Keratinocyte (primary cell): ENCODE measurements at regions not wholly inside any gene's neighbourhood (a gene's known extent, or its start where the extent isn't known, plus 50 kb on each side); places are given as distances from the start of the nearest gene placed in this dataset.

Experiments
- DNase-seq: peaks from one replicate; pipeline ENCODE4 v3.0.0-alpha.2; 2011; ENCODE audit warnings: low read depth, missing footprints, low spot score
- FAIRE-seq: peaks from 2 replicates; lab custom pipeline; 2011; peaks lifted over from hg19 to GRCh38; lab: Jason Lieb, UNC
- H2AFZ ChIP-seq: 2 replicates; pipeline ENCODE4 v1.6.0; 2012; ENCODE audit warnings: low read length, control low read depth, inconsistent platforms; ENCODE audit not compliant: control insufficient read depth
- H3K27ac ChIP-seq: 2 replicates; pipeline ENCODE4 v1.5.1; 2011; ENCODE audit warnings: low read length; ENCODE audit not compliant: control insufficient read depth, insufficient read depth
- H3K27me3 ChIP-seq: 3 replicates; pipeline ENCODE4 v1.6.0; 2011; ENCODE audit warnings: low read length; ENCODE audit not compliant: control insufficient read depth, insufficient read depth; ENCODE audit errors: extremely low read depth
- H3K36me3 ChIP-seq, 2 experiments: 2 replicates in 1 of 2; 3 replicates in 1 of 2; pipeline ENCODE4 v1.5.1; 2011; ENCODE audit warnings: low read length in 2 of 2, mild to moderate bottlenecking in 1 of 2; ENCODE audit not compliant: control insufficient read depth in 2 of 2, insufficient read depth in 2 of 2; ENCODE audit errors: extremely low read depth in 1 of 2
- H3K4me1 ChIP-seq: 3 replicates; pipeline ENCODE4 v1.5.1; 2011; ENCODE audit warnings: low read length; ENCODE audit not compliant: control insufficient read depth, insufficient read depth; ENCODE audit errors: extremely low read depth
- H3K4me2 ChIP-seq: 3 replicates; pipeline ENCODE4 v1.6.0; 2011; ENCODE audit warnings: low read depth, low read length; ENCODE audit not compliant: control insufficient read depth, insufficient read depth; ENCODE audit errors: extremely low read depth
- H3K4me3 ChIP-seq, 3 experiments: fragments of 200-600 bp in 1 of 3; sonication (generic) in 1 of 3; 2 replicates in 2 of 3; 3 replicates in 1 of 3; pipeline ENCODE4 v1.5.1; 2011 to 2016; ENCODE audit warnings: low read length in 3 of 3, mild to moderate bottlenecking in 3 of 3, control low read depth in 2 of 3, inconsistent platforms in 1 of 3, low read depth in 1 of 3, mixed read lengths in 1 of 3, mixed run types in 1 of 3, moderate library complexity in 1 of 3; ENCODE audit not compliant: control insufficient read depth in 2 of 3, insufficient read depth in 2 of 3; ENCODE audit errors: extremely low read depth in 1 of 3
- H3K79me2 ChIP-seq: 2 replicates; pipeline ENCODE4 v1.6.0; 2012; ENCODE audit warnings: low read length; ENCODE audit not compliant: control insufficient read depth, insufficient read depth
- H3K9ac ChIP-seq: 3 replicates; pipeline ENCODE4 v1.6.0; 2011; ENCODE audit warnings: low read length; ENCODE audit not compliant: control insufficient read depth, insufficient read depth; ENCODE audit errors: extremely low read depth
- H3K9me1 ChIP-seq: 3 replicates; pipeline ENCODE4 v1.6.0; 2011; ENCODE audit warnings: low read length; ENCODE audit not compliant: control insufficient read depth, insufficient read depth; ENCODE audit errors: extremely low read depth
- H3K9me3 ChIP-seq: 2 replicates; pipeline ENCODE4 v1.5.1; 2012; ENCODE audit warnings: low read depth, low read length; ENCODE audit not compliant: control insufficient read depth
- H4K20me1 ChIP-seq: 3 replicates; pipeline ENCODE4 v1.6.0; 2011; ENCODE audit warnings: low read length; ENCODE audit not compliant: control insufficient read depth, insufficient read depth; ENCODE audit errors: extremely low read depth
- EZH2 ChIP-seq: IDR thresholded peaks from one replicate; pipeline ENCODE4 v1.6.1; 2012; ENCODE audit warnings: inconsistent platforms, mild to moderate bottlenecking, low read length, moderate library complexity
- dilution Hi-C: fragments of 300-500 bp; cut with MboI; formaldehyde crosslinking; loops from one replicate; pipeline ENCODE4 v1.7.0; 2020; ENCODE audit warnings: low sequenced_read_pairs; ENCODE audit not compliant: extremely low pct_ligation_motif_present
- TF ChIP-seq, protein P1 (sequence below), 3 experiments: IDR thresholded peaks in 1 of 3; conservative IDR thresholded peaks in 1 of 3; optimal IDR thresholded peaks in 1 of 3; 2 replicates in 2 of 3; 3 replicates in 1 of 3; pipeline versions ENCODE3 to v1.5.1; 2011; ENCODE audit warnings: low read length in 3 of 3, mild to moderate bottlenecking in 3 of 3, moderate library complexity in 2 of 3, control low read depth in 1 of 3, inconsistent platforms in 1 of 3; ENCODE audit not compliant: insufficient read depth in 2 of 3; ENCODE audit errors: extremely low read depth in 1 of 3

- DNase-seq: no peak
- H3K27ac ChIP-seq: no peak overlapping the region
- TF ChIP-seq, protein P1, sequence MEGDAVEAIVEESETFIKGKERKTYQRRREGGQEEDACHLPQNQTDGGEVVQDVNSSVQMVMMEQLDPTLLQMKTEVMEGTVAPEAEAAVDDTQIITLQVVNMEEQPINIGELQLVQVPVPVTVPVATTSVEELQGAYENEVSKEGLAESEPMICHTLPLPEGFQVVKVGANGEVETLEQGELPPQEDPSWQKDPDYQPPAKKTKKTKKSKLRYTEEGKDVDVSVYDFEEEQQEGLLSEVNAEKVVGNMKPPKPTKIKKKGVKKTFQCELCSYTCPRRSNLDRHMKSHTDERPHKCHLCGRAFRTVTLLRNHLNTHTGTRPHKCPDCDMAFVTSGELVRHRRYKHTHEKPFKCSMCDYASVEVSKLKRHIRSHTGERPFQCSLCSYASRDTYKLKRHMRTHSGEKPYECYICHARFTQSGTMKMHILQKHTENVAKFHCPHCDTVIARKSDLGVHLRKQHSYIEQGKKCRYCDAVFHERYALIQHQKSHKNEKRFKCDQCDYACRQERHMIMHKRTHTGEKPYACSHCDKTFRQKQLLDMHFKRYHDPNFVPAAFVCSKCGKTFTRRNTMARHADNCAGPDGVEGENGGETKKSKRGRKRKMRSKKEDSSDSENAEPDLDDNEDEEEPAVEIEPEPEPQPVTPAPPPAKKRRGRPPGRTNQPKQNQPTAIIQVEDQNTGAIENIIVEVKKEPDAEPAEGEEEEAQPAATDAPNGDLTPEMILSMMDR (optimal IDR thresholded peaks at IDR 0.05 in 1 of 3, IDR thresholded peaks at IDR 0.05 in 1 of 3, conservative IDR thresholded peaks at IDR 0.05 in 1 of 3; ENCODE audit: extremely low read depth in 1 of 3, insufficient read depth in 2 of 3, low read length in 3 of 3): no peak
- TF ChIP-seq EZH2: no peak
- H3K36me3 ChIP-seq: no peaks in the 10 kb centered on the region
- no peaks in the 10 kb centered on the region for H3K9me3 ChIP-seq
- H2AFZ ChIP-seq: no peak overlapping the region
- H3K79me2 ChIP-seq: no peaks in the 10 kb centered on the region
- FAIRE-seq: no peak
- no peak overlapping the region for H3K4me3 ChIP-seq
- no peaks in the 10 kb centered on the region for H3K9me1 ChIP-seq
- no peak overlapping the region for H3K4me2 ChIP-seq
- no peaks in the 10 kb centered on the region for H4K20me1 ChIP-seq
- H3K4me1 ChIP-seq: no peaks in the 10 kb centered on the region
- no peak overlapping the region for H3K9ac ChIP-seq
- no peaks in the 10 kb centered on the region for H3K27me3 ChIP-seq
- dilution Hi-C loops: no loop called here
Observed at GRCh38 chr15:35937380-35937779, 391.4 kb upstream of the DPH6 start.

DNA sequence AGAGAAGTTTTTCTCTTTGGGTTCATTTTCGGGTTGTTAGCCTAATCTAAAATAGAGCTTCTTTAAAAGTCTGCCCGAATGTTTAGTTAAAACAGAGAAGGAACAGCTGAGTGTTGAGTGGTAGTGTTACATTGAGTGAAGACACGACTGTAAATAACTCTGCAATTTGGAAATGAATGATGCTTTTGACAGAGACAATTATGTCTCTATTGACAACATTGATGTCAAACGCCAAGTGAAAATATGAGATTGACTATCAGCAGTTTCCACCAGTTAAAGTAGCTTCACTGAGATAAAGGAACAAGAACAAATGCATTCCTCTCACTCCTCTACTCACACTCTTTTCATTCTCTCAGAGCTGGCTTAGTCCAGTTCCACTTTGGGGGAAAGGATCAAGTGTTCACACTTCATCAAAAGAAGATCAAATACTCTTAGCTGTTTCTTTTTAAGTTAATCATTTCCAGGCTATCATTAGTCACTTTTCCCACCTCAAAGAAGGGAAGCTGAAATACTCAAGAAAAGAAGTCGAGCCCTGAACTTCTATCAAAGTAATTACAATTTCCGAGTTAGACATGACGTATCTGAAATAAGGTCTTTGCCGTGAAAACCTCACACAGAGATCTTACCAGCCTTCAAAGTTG lies 399.1 kb upstream of the DPH6 start:
- Histone ChIP-seq H3K9me1 (no peaks in the 10 kb centered on the region), H4K20me1 (no peaks in the 10 kb centered on the region), H3K4me3 (no peak overlapping the region), H3K9me3 (no peaks in the 10 kb centered on the region), H3K4me1 (no peaks in the 10 kb centered on the region), H3K27ac (no peak overlapping the region), H2AFZ (no peak overlapping the region), H3K4me2 (no peak overlapping the region), H3K9ac (no peak overlapping the region), H3K36me3 (no peaks in the 10 kb centered on the region), H3K79me2 (no peaks in the 10 kb centered on the region), H3K27me3 (no peaks in the 10 kb centered on the region)
- no peak for TF ChIP-seq EZH2
- TF ChIP-seq, protein P1 (optimal IDR thresholded peaks at IDR 0.05 in 1 of 3, IDR thresholded peaks at IDR 0.05 in 1 of 3, conservative IDR thresholded peaks at IDR 0.05 in 1 of 3; ENCODE audit: extremely low read depth in 1 of 3, insufficient read depth in 2 of 3, low read length in 3 of 3): no peak
- no peak for FAIRE-seq
- DNase-seq: no peak
- dilution Hi-C loops: no loop called here
